A673 (cell line): ENCODE measurements at regions not wholly inside any gene's neighbourhood (a gene's known extent, or its start where the extent isn't known, plus 50 kb on each side); places are given as distances from the start of the nearest gene placed in this dataset.
A peak's percentile ranks its signal among the peaks of the same experiment; 100 is the strongest.

Experiments
- BruUV-seq: library from RNA; stranded (reverse); fragments of 400-500 nt; replicated peaks from 2 replicates; lab custom pipeline; 2021; lab: Mats Ljungman, UMichigan
- CTCF ChIA-PET: fragments of 300-600 bp; sonication (Branson Sonifier 250); formaldehyde crosslinking; loops from one replicate; lab custom pipeline; 2022; ENCODE audit warnings: antibody characterized with exemption; lab: Charles Lee
- POLR2A ChIA-PET: fragments of 300-600 bp; sonication (Branson Sonifier 250); formaldehyde crosslinking; loops from one replicate; lab custom pipeline; 2022; ENCODE audit warnings: antibody characterized with exemption; ENCODE audit not compliant: low non-redundant PET; lab: Charles Lee
- DNase-seq: peaks from one replicate; pipeline ENCODE4 v3.0.0-alpha.2; 2015; ENCODE audit warnings: low spot score
- H3K27ac ChIP-seq: fragments of 200-600 bp; sonication (generic); 2 replicates; pipeline ENCODE4 v1.5.1; 2016; ENCODE audit warnings: mixed run types, low read depth, mild to moderate bottlenecking, mixed read lengths, antibody characterized with exemption, low read length; ENCODE audit not compliant: poor library complexity, severe bottlenecking
- H3K27me3 ChIP-seq: fragments of 200-600 bp; sonication (generic); replicated peaks from 2 replicates; pipeline ENCODE4 v1.6.1; 2017; ENCODE audit warnings: mixed run types, low read depth, mild to moderate bottlenecking, mixed read lengths, antibody characterized with exemption, low read length; ENCODE audit not compliant: insufficient read depth, poor library complexity
- H3K36me3 ChIP-seq: fragments of 200-600 bp; sonication (generic); 2 replicates; pipeline ENCODE4 v1.6.1; 2016; ENCODE audit warnings: mixed run types, mild to moderate bottlenecking, mixed read lengths, antibody characterized with exemption, low read length; ENCODE audit not compliant: insufficient read depth, poor library complexity, severe bottlenecking
- H3K4me1 ChIP-seq: fragments of 200-600 bp; sonication (generic); 2 replicates; pipeline ENCODE4 v1.6.1; 2017; ENCODE audit warnings: mixed run types, mild to moderate bottlenecking, mixed read lengths, antibody characterized with exemption, low read length; ENCODE audit not compliant: insufficient read depth, poor library complexity, severe bottlenecking
- H3K4me3 ChIP-seq: fragments of 200-600 bp; sonication (generic); 2 replicates; pipeline ENCODE4 v1.5.1; 2016; ENCODE audit warnings: low read depth, mixed run types, mild to moderate bottlenecking, mixed read lengths, low read length; ENCODE audit not compliant: poor library complexity, severe bottlenecking
- H3K9me3 ChIP-seq: fragments of 200-600 bp; sonication (generic); 2 replicates; pipeline ENCODE4 v1.6.1; 2016; ENCODE audit warnings: mixed run types, low read depth, mild to moderate bottlenecking, mixed read lengths, antibody characterized with exemption, low read length; ENCODE audit not compliant: poor library complexity, severe bottlenecking
- EZH2 ChIP-seq: fragments of 200-600 bp; sonication (generic); IDR thresholded peaks from 2 replicates; pipeline ENCODE4 v1.6.1; 2017; ENCODE audit warnings: borderline replicate concordance, low read depth, mild to moderate bottlenecking, mixed read lengths, antibody characterized with exemption, low read length; ENCODE audit not compliant: poor library complexity, severe bottlenecking
- intact Hi-C: fragments of 100-400 bp; cut with micrococcal nuclease; formaldehyde crosslinking; loops from one replicate; pipeline ENCODE4 v1.10.0; 2022; ENCODE audit not compliant: unreplicated experiment
- TF ChIP-seq, protein P1 (sequence below): fragments of 300-800, 200-600 bp; sonication (generic); conservative IDR thresholded peaks from 2 replicates; pipeline ENCODE4 v1.5.1; 2017; ENCODE audit warnings: low read depth, mild to moderate bottlenecking, antibody characterized with exemption, low read length, moderate library complexity, mixed read lengths

DNA sequence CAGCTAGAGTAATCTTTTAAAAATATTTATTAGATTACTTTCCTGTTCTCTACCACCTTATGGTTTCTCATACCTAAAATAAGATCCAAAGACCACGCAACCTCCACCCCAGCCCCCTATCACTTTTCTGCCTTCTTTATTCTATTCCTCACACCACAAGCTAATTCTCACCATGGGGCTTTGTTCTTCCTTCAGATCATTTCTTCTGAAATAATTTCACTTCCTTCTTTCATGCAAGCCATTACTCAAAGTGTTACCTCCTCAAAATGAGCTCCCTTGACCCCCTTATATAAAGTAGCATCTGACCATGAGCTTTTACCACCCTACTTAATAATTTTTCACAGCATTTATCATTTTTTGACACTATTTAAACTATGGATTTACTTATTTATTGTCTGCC, 233.2 kb upstream of the TMCO5A start:
- no peaks in the 10 kb centered on the region for H3K36me3 ChIP-seq
- H3K9me3 ChIP-seq: no peaks in the 10 kb centered on the region
- no peak overlapping the region for H3K4me3 ChIP-seq
- TF ChIP-seq, protein P1, sequence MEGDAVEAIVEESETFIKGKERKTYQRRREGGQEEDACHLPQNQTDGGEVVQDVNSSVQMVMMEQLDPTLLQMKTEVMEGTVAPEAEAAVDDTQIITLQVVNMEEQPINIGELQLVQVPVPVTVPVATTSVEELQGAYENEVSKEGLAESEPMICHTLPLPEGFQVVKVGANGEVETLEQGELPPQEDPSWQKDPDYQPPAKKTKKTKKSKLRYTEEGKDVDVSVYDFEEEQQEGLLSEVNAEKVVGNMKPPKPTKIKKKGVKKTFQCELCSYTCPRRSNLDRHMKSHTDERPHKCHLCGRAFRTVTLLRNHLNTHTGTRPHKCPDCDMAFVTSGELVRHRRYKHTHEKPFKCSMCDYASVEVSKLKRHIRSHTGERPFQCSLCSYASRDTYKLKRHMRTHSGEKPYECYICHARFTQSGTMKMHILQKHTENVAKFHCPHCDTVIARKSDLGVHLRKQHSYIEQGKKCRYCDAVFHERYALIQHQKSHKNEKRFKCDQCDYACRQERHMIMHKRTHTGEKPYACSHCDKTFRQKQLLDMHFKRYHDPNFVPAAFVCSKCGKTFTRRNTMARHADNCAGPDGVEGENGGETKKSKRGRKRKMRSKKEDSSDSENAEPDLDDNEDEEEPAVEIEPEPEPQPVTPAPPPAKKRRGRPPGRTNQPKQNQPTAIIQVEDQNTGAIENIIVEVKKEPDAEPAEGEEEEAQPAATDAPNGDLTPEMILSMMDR: no peak
- no peak for TF ChIP-seq EZH2
- POLR2A ChIA-PET: no interaction called here
- intact Hi-C loops: no loop called here
- no TSS peak for BruUV-seq
- H3K27ac ChIP-seq: no peak overlapping the region
- no peaks in the 10 kb centered on the region for H3K4me1 ChIP-seq
- CTCF ChIA-PET: no interaction called here
- H3K27me3 ChIP-seq: no peaks in the 10 kb centered on the region
- DNase-seq: no peak

DNA sequence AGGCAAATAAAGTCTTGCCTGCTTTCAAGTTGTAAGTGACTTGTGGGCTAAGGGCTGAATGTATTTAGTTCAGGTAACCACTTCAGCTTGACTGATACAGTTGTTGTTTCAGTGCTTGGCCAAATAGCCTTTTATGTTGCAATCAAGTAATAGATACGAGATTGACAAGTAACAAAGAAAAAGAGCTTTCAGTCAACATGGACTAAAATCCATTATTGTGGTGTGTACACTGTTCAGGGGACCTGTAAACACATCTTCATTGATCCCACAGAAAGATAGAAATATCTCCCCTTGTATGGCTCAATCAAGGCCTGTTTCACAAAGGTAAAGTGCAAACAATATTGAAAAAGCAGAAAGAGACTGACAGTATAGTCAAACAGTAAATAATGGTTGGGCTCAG, 224.8 kb upstream of the TMCO5A start:
- no TSS peak for BruUV-seq
- TF ChIP-seq, protein P1: no peak
- no peak for TF ChIP-seq EZH2
- Histone ChIP-seq H3K4me3 (no peak overlapping the region), H3K27ac (no peak overlapping the region), H3K9me3 (no peaks in the 10 kb centered on the region), H3K27me3 (no peaks in the 10 kb centered on the region), H3K4me1 (no peaks in the 10 kb centered on the region), H3K36me3 (no peaks in the 10 kb centered on the region)
- intact Hi-C loops: loop anchor here (10.0 kb wide), 1 partner anchor 55 kb away; no protein-coding TSS in a partner anchor
- POLR2A ChIA-PET: no interaction called here
- CTCF ChIA-PET: no interaction called here
- no peak for DNase-seq

DNA sequence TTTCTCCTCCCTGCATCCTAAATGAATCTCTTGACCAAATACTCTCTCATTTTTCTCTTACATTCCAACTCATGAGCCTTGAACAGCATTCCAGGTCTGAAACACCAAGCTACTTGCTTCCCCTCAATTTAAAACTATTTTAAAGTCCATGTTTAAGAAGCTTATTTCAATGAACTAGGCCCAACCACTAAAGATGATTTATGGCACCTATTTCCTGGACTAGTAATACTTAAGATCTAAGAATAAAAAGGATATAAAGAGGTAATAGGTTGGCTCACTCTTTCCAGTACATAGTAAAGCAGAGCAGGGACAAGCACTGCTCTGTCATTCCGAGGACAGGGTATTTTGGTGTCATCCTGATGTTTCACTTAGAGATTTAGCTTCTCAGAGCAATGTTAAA, 219.3 kb upstream of the TMCO5A start:
- intact Hi-C loops: loop anchor here (10.0 kb wide), 1 partner anchor 60 kb away; no protein-coding TSS in a partner anchor
- no peak overlapping the region for H3K4me3 ChIP-seq
- H3K4me1 ChIP-seq: peaks cover 5% of the 10 kb centered on the region
- TF ChIP-seq, protein P1: no peak
- no peak for TF ChIP-seq EZH2
- CTCF ChIA-PET: no interaction called here
- BruUV-seq: no TSS peak
- H3K36me3 ChIP-seq: no peaks in the 10 kb centered on the region
- H3K27me3 ChIP-seq: no peaks in the 10 kb centered on the region
- POLR2A ChIA-PET: no interaction called here
- DNase-seq: peak; percentile 49
- no peaks in the 10 kb centered on the region for H3K9me3 ChIP-seq
- no peak overlapping the region for H3K27ac ChIP-seq
